Endothelial cell of umbilical vein (primary cell): ENCODE measurements at regions not wholly inside any gene's neighbourhood (a gene's known extent, or its start where the extent isn't known, plus 50 kb on each side); places are given as distances from the start of the nearest gene placed in this dataset.

ENCODE experiments used
- BruUV-seq: library from RNA; stranded (reverse); fragments of 400-500 nt; replicated peaks from 2 replicates; lab custom pipeline; 2021; lab: Mats Ljungman, UMichigan
- CTCF ChIA-PET: fragments of 300-600, 350-600 bp; sonication (Branson Sonifier 250); formaldehyde crosslinking; loops from one replicate; lab custom pipeline; 2021; ENCODE audit warnings: antibody characterized with exemption, inconsistent platforms; lab: Charles Lee
- POLR2A ChIA-PET: fragments of 300-600, 350-600 bp; sonication (Branson Sonifier 250); formaldehyde crosslinking; loops from one replicate; lab custom pipeline; 2021; ENCODE audit warnings: antibody characterized with exemption, inconsistent platforms; lab: Charles Lee
- DNase-seq: peaks from one replicate; pipeline ENCODE4 v3.0.0-alpha.2; 2011; ENCODE audit warnings: low read depth, low spot score
- FAIRE-seq: peaks from 2 replicates; lab custom pipeline; 2011; peaks lifted over from hg19 to GRCh38; lab: Jason Lieb, UNC
- H2AFZ ChIP-seq: 2 replicates; pipeline ENCODE4 v1.6.0; 2012; ENCODE audit warnings: low read depth, low read length, control low read depth, inconsistent platforms
- H3K27ac ChIP-seq: 2 replicates; pipeline ENCODE4 v1.5.1; 2011; ENCODE audit warnings: low read depth, mild to moderate bottlenecking, control low read depth, low read length, moderate library complexity; ENCODE audit not compliant: insufficient read depth
- H3K27me3 ChIP-seq, 2 experiments: 2 replicates each; pipeline versions ENCODE4 v1.6.0 to v1.6.1; 2011; ENCODE audit warnings: low read length in 2 of 2, mixed read lengths in 1 of 2; ENCODE audit not compliant: control insufficient read depth in 2 of 2, insufficient read depth in 2 of 2
- H3K36me3 ChIP-seq, 2 experiments: 2 replicates in 1 of 2; 3 replicates in 1 of 2; pipeline ENCODE4 v1.5.1; 2011; ENCODE audit warnings: low read length in 2 of 2, mild to moderate bottlenecking in 1 of 2, moderate library complexity in 1 of 2; ENCODE audit not compliant: control insufficient read depth in 2 of 2, insufficient read depth in 2 of 2; ENCODE audit errors: extremely low read depth in 1 of 2
- H3K4me1 ChIP-seq: 3 replicates; pipeline ENCODE4 v1.5.1; 2011; ENCODE audit warnings: mild to moderate bottlenecking, low read length; ENCODE audit not compliant: control insufficient read depth, insufficient read depth; ENCODE audit errors: extremely low read depth
- H3K4me2 ChIP-seq: 2 replicates; pipeline ENCODE4 v1.6.1; 2011; ENCODE audit warnings: low read length, control low read depth, mixed read lengths; ENCODE audit not compliant: insufficient read depth
- H3K4me3 ChIP-seq, 3 experiments: fragments of 200-600 bp in 1 of 3; sonication (generic), shearing (Covaris generic) in 1 of 3; replicated peaks in 1 of 3; 2 replicates each; pipeline ENCODE4 v1.5.1; 2011 to 2016; ENCODE audit warnings: control low read depth in 3 of 3, low read length in 3 of 3, mild to moderate bottlenecking in 2 of 3, inconsistent platforms in 1 of 3, low read depth in 1 of 3, moderate library complexity in 1 of 3; ENCODE audit not compliant: insufficient read depth in 1 of 3
- H3K79me2 ChIP-seq: 2 replicates; pipeline ENCODE4 v1.6.0; 2012; ENCODE audit warnings: low read length, inconsistent platforms; ENCODE audit not compliant: control insufficient read depth, insufficient read depth
- H3K9ac ChIP-seq: replicated peaks from 2 replicates; pipeline ENCODE3; 2011; ENCODE audit warnings: low read length, control low read depth; ENCODE audit not compliant: insufficient read depth; ENCODE audit errors: extremely low read depth
- H3K9me1 ChIP-seq: replicated peaks from 3 replicates; pipeline ENCODE4 v1.6.0; 2011; ENCODE audit warnings: mild to moderate bottlenecking, low read length; ENCODE audit not compliant: control insufficient read depth, insufficient read depth; ENCODE audit errors: extremely low read depth
- H3K9me3 ChIP-seq: replicated peaks from 2 replicates; pipeline ENCODE4 v1.5.1; 2012; ENCODE audit warnings: low read length, inconsistent platforms; ENCODE audit not compliant: control insufficient read depth, insufficient read depth
- H4K20me1 ChIP-seq: replicated peaks from 2 replicates; pipeline ENCODE3; 2011; ENCODE audit warnings: mild to moderate bottlenecking, low read length; ENCODE audit not compliant: control insufficient read depth, insufficient read depth; ENCODE audit errors: extremely low read depth
- CTCF ChIP-seq, 2 donors: IDR thresholded peaks; 1 replicate in 1 of 2; 2 replicates in 1 of 2; pipeline ENCODE4 v1.5.1; 2011; ENCODE audit warnings: low read length in 2 of 2, mild to moderate bottlenecking in 2 of 2, moderate library complexity in 2 of 2, control low read depth in 1 of 2, inconsistent platforms in 1 of 2, low read depth in 1 of 2; ENCODE audit not compliant: insufficient read depth in 1 of 2; ENCODE audit errors: extremely low read depth in 1 of 2
- EZH2 ChIP-seq: IDR thresholded peaks from 2 replicates; pipeline ENCODE4 v1.6.1; 2012; ENCODE audit warnings: borderline replicate concordance, low read depth, mild to moderate bottlenecking, moderate library complexity, low read length, inconsistent platforms; ENCODE audit not compliant: severe bottlenecking
- FOS ChIP-seq: IDR thresholded peaks from 2 replicates; pipeline ENCODE4 v1.6.1; 2011; ENCODE audit warnings: mild to moderate bottlenecking, low read length, moderate library complexity, borderline replicate concordance; ENCODE audit not compliant: insufficient read depth
- GATA2 ChIP-seq: IDR thresholded peaks from 2 replicates; pipeline ENCODE4 v1.7.0; 2011; ENCODE audit warnings: low read depth, mild to moderate bottlenecking, moderate library complexity, mixed read lengths, low read length; ENCODE audit not compliant: insufficient read length, insufficient read depth
- JUN ChIP-seq: IDR thresholded peaks from 2 replicates; pipeline ENCODE4 v1.6.1; 2011; ENCODE audit warnings: borderline replicate concordance, low read depth; ENCODE audit not compliant: insufficient read length, insufficient read depth
- MAX ChIP-seq: IDR thresholded peaks from 2 replicates; pipeline ENCODE4 v1.6.1; 2011; ENCODE audit not compliant: insufficient read depth, insufficient read length
- MYC ChIP-seq: IDR thresholded peaks from one replicate; pipeline ENCODE4 v1.6.1; 2011; ENCODE audit warnings: mild to moderate bottlenecking, low read depth, low read length
- POLR2A ChIP-seq: IDR thresholded peaks from 2 replicates; pipeline ENCODE4 v1.6.1; 2012; ENCODE audit warnings: low read depth, mild to moderate bottlenecking, control low read depth, low read length
- POLR2AphosphoS5 ChIP-seq: IDR thresholded peaks from 2 replicates; pipeline ENCODE4 v1.6.1; 2012; ENCODE audit warnings: low read depth, mild to moderate bottlenecking, control low read depth, low read length, moderate library complexity; ENCODE audit not compliant: insufficient read depth
- dilution Hi-C: fragments of 300-500 bp; cut with MboI; formaldehyde crosslinking; loops from one replicate; pipeline ENCODE4 v1.15.0; 2019; ENCODE audit warnings: low sequenced_read_pairs; ENCODE audit not compliant: extremely low pct_ligation_motif_present
- intact Hi-C: fragments of 100-400 bp; cut with micrococcal nuclease; formaldehyde crosslinking; loops from one replicate; pipeline ENCODE4 v1.10.0; 2022

DNA sequence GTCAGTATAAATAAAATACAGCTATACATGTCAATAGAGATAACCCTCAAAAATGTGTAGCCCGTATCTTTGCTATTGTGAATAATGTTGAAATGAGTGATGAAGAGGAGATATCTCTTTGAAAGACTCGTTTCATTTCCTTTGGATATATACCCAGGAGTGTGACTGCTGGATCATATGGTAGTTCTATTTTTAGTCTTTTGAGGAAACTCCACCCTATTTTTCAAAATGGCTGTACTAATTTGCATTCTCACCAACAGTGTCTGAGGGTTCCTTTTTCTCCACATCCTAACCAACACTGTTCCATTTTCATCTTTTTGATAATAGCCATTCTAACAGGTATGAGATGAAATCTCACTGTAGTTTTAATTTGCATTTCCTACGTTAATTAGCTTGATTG is 237.5 kb upstream of the GBE1 start:
- H3K27me3 ChIP-seq: peaks cover 0 to 3% of the 10 kb centered on the region in 2 experiments
- H3K27ac ChIP-seq: no peak overlapping the region
- POLR2A ChIA-PET: no interaction called here
- intact Hi-C loops (no loop called here), dilution Hi-C loops (no loop called here)
- FAIRE-seq: no peak
- DNase-seq: no peak
- H2AFZ ChIP-seq: no peak overlapping the region
- CTCF ChIA-PET: interaction anchor here (2.1 kb wide), 1 partner anchor 134 kb away, joined by 8 read pairs; no protein-coding TSS in a partner anchor
- H3K9ac ChIP-seq: no peak overlapping the region
- no peaks in the 10 kb centered on the region for H4K20me1 ChIP-seq
- no peak overlapping the region for H3K4me2 ChIP-seq
- H3K4me3 ChIP-seq: no peak overlapping the region
- BruUV-seq: no TSS peak
- H3K79me2 ChIP-seq: no peaks in the 10 kb centered on the region
- no peaks in the 10 kb centered on the region for H3K36me3 ChIP-seq
- H3K9me3 ChIP-seq: no peaks in the 10 kb centered on the region
- H3K9me1 ChIP-seq: no peaks in the 10 kb centered on the region
- H3K4me1 ChIP-seq: no peaks in the 10 kb centered on the region
- TF ChIP-seq MYC: no peak
- TF ChIP-seq POLR2AphosphoS5: no peak
- no peak for TF ChIP-seq CTCF (IDR thresholded peaks at IDR 0.05; ENCODE audit: extremely low read depth in 1 of 2, insufficient read depth in 1 of 2, low read depth in 1 of 2, low read length in 2 of 2)
- no peak for TF ChIP-seq POLR2A
- no peak for TF ChIP-seq EZH2
- TF ChIP-seq FOS: no peak
- TF ChIP-seq JUN: no peak
- TF ChIP-seq MAX: no peak
- TF ChIP-seq GATA2: no peak
